HG03354 (cell line): ENCODE measurements at regions not wholly inside any gene's neighbourhood (a gene's known extent, or its start where the extent isn't known, plus 50 kb on each side); places are given as distances from the start of the nearest gene placed in this dataset.

ENCODE experiments used
- ATAC-seq: cut with Tn5 transposase; IDR thresholded peaks from one replicate; pipeline ENCODE4 v1.9.1; 2021; ENCODE audit warnings: mild to moderate bottlenecking; ENCODE audit not compliant: unreplicated experiment, poor library complexity, severe bottlenecking

GRCh38 chr2:76280686-76281085 is 570.0 kb upstream of the GCFC2 start:
- ATAC-seq = no peak

DNA sequence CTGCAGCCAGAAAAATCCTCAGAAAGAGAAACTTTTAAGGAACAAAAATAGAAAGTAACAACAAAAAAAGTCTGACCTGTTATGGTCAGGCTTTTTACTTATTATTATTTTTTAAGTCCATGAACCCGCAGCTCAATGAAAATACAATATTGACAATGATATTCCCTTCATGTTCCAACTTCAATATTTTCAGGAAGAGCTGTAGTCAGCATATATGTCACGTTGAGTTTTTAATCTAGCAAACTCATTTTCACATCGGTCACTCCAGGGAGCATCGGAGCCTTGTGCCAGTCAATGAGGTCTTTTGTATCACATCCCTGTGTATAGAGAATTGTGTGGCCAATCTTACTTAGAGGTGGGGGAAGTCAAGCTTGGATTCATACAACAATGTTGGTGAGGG is 568.4 kb upstream of the GCFC2 start:
- ATAC-seq = no peak

DNA sequence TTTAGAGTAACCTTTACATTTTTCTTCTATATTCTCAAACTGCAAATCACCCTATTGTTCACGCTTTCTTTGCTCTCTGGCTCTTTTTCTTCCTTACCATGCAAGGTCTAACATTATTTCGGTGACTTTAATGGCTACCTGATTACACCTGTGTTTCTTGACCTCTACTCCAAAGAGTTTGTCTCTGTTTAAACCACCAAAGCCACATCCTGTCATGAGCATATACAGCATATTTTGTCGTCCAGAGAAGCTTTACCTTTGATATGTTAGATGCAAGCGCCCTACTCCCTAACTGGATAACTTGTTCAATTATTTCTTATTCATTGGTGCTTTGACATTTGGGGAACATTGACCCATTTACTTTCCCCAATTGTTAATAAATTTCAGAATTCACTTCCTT is 565.1 kb upstream of the GCFC2 start:
- no peak for ATAC-seq

GRCh38 chr2:76274676-76275075 is 564.0 kb upstream of the GCFC2 start:
- ATAC-seq = no peak

GRCh38 chr2:76274160-76274559 is 563.4 kb upstream of the GCFC2 start:
- ATAC-seq = no peak

DNA sequence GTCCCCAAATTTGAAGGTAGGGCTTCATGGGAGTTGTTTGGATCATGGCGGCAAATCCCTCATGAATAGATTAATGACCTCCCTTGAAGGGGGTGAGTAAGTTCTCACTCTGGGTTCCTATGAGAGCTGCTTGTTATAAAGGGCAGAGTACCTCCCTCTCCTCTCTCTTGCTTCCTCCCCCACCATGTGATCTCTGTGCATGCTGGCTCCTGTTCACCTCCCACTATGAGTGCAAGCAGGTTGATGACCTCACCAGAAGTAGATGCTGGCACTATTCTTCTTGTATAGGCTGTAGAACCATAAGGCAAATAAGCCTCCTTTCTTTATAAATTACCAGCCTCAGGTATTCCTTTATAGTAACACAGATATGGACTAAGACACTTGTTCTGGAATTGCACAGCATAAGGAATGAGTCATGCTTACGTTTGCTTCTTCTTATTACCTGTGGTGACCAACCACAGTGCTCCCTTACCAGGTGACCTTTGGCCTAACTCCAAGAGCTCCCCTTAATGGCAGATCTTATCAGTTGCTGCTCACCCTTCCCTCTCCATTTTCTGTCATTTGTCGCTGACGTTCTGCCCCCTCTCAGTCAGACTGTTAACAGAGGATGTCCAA is 559.5 kb upstream of the GCFC2 start:
- no peak for ATAC-seq

- ATAC-seq = no peak
Observed at GRCh38 chr2:76268902-76269620, 558.3 kb upstream of the GCFC2 start.

GRCh38 chr2:76268484-76268883 is 557.8 kb upstream of the GCFC2 start:
- ATAC-seq = no peak

GRCh38 chr2:76257802-76258201 is 547.1 kb upstream of the GCFC2 start:
- ATAC-seq = no peak

- no peak for ATAC-seq
Observed at GRCh38 chr2:76256458-76257088, 545.9 kb upstream of the GCFC2 start.

GRCh38 chr2:76252704-76253103 is 542.0 kb upstream of the GCFC2 start:
- ATAC-seq = no peak

GRCh38 chr2:76251342-76251741 is 540.6 kb upstream of the GCFC2 start:
- ATAC-seq = no peak

GRCh38 chr2:76247006-76247405 is 536.3 kb upstream of the GCFC2 start:
- no peak for ATAC-seq

GRCh38 chr2:76211991-76212985 is 501.6 kb upstream of the GCFC2 start:
- no peak for ATAC-seq

- ATAC-seq = no peak
Observed at GRCh38 chr2:76210551-76210950, 499.8 kb upstream of the GCFC2 start.

- no peak for ATAC-seq
Observed at GRCh38 chr2:76204048-76204447, 493.3 kb upstream of the GCFC2 start.

DNA sequence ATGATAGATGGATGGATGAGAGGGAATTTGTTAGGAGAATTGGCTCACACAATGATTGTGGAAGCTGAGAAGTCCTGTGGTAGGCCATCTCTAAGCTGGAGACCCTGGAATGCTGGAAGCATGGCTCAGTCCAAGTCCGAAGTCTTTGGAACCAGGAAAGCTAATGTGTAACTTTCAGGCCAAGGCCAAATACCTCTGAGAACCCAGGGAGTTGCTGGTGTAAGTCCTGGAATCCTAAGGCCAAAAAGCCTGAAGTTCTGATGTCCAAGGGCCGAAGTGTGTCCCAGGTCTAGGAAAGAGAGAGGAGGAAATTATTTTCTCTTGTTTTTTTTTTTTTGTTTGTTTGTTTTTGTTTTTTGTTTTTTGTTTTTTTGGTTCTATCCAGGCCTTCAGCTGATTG is 492.2 kb upstream of the GCFC2 start:
- ATAC-seq = no peak

DNA sequence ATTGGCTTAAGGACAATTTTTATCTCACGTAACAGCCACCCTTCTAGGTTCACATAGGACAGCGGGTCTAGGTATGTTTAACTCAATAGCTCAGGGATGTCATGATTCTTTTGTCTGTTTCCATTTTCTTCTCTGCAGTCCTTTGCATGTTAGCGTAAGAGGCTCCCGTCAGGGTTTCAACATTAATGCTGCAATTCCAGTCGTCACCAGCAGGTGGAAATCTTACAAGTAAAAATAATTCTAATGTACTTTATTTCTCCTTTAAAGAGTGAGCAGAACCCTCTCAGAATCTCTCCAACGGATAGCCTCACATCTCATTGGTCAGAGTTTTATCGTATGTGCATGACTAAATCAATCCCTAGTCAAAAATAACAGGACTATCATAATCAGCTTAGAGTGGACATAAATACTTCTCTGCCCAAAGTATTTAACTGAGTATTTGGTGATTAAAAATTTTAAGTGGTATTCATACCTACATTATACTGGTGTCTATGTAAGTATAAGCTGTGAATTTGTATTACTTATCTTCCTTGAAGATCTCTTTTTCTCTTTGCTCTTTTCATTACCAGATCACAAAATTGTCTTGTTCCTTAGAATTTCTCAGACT is 487.2 kb upstream of the GCFC2 start:
- peak; percentile 83 for ATAC-seq

GRCh38 chr2:76197428-76197827 is 486.7 kb upstream of the GCFC2 start:
- ATAC-seq = peak; percentile 13
